HG03469 (cell line): ENCODE measurements at regions not wholly inside any gene's neighbourhood (a gene's known extent, or its start where the extent isn't known, plus 50 kb on each side); places are given as distances from the start of the nearest gene placed in this dataset.
"Not testable (repeated sequence)": the region's sequence is repeated elsewhere in the genome, so short reads cannot be mapped to it uniquely, and the experiment has no call there.

ENCODE experiments used
- ATAC-seq: cut with Tn5 transposase; IDR thresholded peaks from one replicate; pipeline ENCODE4 v1.9.1; 2021; ENCODE audit warnings: mild to moderate bottlenecking, moderate library complexity, moderate number of reproducible peaks; ENCODE audit not compliant: unreplicated experiment

- no peak for ATAC-seq
Observed at GRCh38 chr5:163108351-163108750, 329.0 kb upstream of the CCNG1 start.

GRCh38 chr5:163115011-163115410, 322.4 kb upstream of the CCNG1 start:
- no peak for ATAC-seq

DNA sequence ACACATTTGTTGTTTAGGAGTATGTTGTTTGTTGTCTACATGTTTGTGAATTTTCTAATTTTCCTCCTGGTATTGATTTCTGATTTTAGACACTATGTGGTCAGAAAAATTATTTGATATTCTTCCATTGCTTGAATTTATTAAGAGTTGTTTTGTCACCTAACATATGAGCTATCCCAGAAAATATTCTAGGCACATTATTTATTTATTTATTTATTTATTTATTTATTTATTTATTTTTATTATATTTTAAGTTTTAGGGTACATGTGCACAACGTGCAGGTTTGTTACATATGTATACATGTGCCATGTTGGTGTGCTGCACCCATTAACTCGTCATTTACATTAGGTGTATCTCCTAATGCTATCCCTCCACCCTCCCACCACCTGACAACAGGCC, 320.8 kb upstream of the CCNG1 start:
- not testable (repeated sequence) for ATAC-seq

GRCh38 chr5:163134061-163134460, 303.3 kb upstream of the CCNG1 start:
- no peak for ATAC-seq

DNA sequence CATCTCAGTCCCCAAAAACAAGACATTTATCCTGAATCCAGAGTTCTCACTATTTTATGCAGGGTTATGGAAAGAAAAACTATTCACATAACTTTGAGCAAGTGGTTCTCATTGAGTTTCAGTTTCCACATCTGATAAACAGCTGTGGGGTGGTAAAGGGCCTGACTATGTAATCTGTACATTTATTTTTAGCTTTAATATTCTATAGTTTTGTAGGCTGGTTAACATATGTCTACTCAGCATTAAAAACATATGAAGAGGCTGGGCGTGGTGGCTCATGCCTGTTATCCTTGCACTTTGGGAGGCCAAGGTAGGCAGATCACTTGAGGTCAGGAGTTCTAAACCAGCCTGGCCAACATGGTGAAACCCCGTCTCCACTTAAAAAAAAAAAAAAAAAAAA, 301.5 kb upstream of the CCNG1 start:
- ATAC-seq: no peak

DNA sequence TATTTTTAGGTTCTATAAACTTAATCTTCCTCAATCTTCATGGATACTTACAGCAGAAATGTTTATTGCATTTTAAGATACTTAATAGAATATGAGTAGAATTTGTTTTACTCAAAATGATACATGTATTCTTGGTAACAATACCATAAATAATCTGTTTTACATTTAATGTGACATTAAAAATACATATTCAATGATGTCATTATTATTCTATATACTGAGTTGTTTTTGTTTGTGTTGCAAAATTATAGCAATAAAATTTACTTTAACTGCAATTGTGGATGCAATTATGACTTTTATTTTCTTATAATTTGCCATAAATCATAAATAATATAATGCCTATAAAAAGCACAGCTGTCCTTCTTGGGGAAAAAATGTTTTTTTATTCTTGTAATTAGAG, 275.9 kb upstream of the CCNG1 start:
- no peak for ATAC-seq

GRCh38 chr5:163162645-163163044, 274.8 kb upstream of the CCNG1 start:
- no peak for ATAC-seq

- no peak for ATAC-seq
Observed at GRCh38 chr5:163163858-163164257, 273.5 kb upstream of the CCNG1 start.

- no peak for ATAC-seq
Observed at GRCh38 chr5:163165277-163165676, 272.1 kb upstream of the CCNG1 start.

- not testable (repeated sequence) for ATAC-seq
Observed at GRCh38 chr5:163170161-163170560, 267.2 kb upstream of the CCNG1 start.

GRCh38 chr5:163172540-163173338, 264.7 kb upstream of the CCNG1 start:
- ATAC-seq: no peak

- ATAC-seq: no peak
Observed at GRCh38 chr5:163177971-163178370, 259.4 kb upstream of the CCNG1 start.

- no peak for ATAC-seq
Observed at GRCh38 chr5:163185315-163185714, 252.1 kb upstream of the CCNG1 start.

DNA sequence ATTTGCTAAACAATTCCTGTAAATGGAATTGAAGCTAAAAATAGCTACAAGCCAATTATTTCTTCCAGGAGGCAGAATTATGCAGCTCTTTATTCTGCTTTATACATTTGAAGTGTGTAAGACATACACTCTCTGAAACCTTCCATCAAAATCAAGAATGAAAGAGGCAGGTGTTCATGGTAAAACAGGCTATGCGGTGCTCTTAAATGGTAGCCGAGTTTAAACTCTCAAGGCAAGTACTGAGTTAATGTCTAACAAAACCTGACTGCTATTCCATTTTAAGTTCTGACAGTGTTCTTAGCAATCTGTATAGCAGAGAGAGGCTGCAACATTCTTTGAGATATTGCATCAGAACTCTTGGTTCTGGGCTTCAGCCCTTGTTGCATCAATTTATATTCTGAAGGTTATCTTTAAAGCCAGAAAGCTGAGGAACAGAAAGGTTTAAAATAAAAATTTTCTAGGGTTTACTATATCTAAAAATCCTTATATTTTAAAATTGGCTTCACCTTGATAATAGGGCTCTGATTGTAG, 248.3 kb upstream of the CCNG1 start:
- ATAC-seq: no peak

GRCh38 chr5:163190283-163190682, 247.1 kb upstream of the CCNG1 start:
- peak; percentile 57 for ATAC-seq

GRCh38 chr5:163190784-163191183, 246.6 kb upstream of the CCNG1 start:
- no peak for ATAC-seq

GRCh38 chr5:163193886-163194285, 243.5 kb upstream of the CCNG1 start:
- ATAC-seq: no peak

DNA sequence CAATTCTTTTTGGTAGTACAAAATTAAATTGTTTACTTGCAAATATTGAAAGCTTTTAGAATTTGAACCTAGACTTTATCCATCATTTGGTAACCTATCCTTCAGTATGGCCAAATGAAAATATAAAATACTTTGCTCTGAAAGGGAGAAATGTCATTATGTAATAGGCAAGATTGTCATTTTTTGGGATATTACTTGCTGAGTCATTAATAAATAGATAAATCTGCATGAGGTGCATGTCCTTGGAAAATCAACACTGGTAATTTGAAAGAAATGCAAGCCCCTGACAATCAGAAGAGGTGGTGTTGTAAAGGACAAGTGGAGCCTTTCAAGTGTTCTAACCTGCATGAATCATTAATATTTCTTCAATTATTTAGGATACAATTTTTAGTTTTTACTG, 231.8 kb upstream of the CCNG1 start:
- ATAC-seq: no peak

DNA sequence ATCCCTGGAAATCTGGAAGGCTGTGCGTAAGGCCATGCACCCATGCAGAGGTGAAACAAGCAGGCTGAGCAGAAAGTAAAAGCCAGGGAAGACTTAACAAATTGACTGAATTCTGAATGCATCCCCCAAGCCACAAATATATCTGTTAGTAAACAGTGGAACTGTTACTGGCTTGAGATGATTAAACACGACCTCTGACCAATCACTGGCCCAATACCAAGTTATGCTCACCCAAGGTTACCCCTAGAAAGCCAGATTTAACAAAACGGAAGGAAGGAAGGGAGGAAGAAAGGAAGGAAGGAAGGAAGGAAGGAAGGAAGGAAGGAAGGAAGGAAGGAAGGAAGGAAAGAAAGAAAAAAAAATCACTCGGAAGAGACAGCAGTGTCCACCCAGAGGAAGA, 215.8 kb upstream of the CCNG1 start:
- ATAC-seq: no peak

DNA sequence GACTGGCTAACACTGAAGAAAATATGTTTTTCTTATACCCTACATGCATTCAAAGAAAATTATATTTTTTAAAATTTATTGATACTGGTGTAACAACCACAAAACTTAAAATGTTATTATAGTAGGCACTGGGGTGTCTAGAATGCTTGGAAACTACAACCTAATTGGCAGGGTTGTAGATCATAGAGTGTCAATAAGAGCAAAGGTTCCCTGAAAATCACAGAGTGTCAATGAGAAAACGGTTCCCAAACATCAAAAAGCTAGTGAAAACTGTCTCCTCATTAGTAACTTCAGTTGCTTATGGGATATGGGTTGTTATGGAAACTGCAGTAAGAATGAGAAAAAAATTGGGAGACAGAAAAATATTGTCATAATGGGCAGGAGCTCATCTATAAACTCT, 214.4 kb upstream of the CCNG1 start:
- no peak for ATAC-seq

GRCh38 chr5:163244445-163244987, 192.9 kb upstream of the CCNG1 start:
- no peak for ATAC-seq

DNA sequence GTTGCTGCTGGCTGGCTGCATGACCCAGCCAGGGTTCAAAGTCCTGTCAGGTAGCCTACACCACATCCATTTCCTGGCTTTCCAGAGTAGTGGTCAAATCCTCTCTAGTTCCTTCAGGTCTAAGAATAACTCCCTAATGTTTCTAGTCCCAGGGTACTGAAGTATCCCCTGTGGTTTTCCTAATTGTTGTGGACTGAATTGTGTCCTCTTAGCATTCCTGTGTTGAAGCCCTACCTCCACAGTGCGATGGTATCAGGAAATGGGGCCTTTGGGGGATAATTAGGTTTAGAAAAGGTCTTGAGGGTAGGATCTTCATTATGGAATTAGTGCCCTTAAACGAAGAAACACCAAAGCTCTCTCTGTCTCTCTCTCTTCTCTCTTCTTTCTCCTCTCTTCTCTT, 191.8 kb upstream of the CCNG1 start:
- ATAC-seq: no peak
